ENCODE measurements at regions not wholly inside any gene's neighbourhood (a gene's known extent, or its start where the extent isn't known, plus 50 kb on each side); places are given as distances from the start of the nearest gene placed in this dataset.

DNA sequence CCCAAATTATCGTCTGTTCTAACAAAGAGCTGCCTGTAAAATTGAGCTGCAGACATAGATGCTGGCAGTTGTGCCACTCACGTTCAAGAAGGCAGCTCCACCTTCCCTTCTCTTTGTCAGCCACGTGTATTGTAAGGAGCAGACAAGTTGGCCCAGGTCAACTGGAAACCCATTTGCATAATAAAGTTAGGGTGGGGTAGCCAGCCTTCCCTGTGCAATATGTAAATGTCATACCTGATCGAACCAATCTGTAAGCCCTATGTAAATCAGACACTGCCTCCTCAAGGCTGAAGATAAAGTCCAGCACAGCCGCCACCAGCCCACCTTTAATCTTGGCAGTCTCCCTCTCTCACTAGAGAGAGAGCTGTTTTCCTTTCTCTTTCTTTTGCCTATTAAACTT lies 117.2 kb downstream of the TMEM144 start:
- H2AFZ ChIP-seq (ENCODE audit: control insufficient read depth, low read length) = peak overlapping the region; percentile 43
- no peaks in the 10 kb centered on the region for H3K27me3 ChIP-seq (ENCODE audit: control insufficient read depth, extremely low read depth, insufficient read depth, low read length)
- DNase-seq (ENCODE audit: low read depth, low spot score) (no peak), FAIRE-seq (no peak)
- H3K79me2 ChIP-seq (ENCODE audit: control insufficient read depth, insufficient read depth, low read length) = no peaks in the 10 kb centered on the region
- no peak overlapping the region for H3K27ac ChIP-seq (ENCODE audit: control insufficient read depth, insufficient read depth, low read length)
- H3K9me3 ChIP-seq (ENCODE audit: control insufficient read depth, low read depth, low read length) = no peaks in the 10 kb centered on the region
- no peak for TF ChIP-seq EZH2 (IDR thresholded peaks at IDR 0.05; ENCODE audit: low read length)
- TF ChIP-seq, protein P1, sequence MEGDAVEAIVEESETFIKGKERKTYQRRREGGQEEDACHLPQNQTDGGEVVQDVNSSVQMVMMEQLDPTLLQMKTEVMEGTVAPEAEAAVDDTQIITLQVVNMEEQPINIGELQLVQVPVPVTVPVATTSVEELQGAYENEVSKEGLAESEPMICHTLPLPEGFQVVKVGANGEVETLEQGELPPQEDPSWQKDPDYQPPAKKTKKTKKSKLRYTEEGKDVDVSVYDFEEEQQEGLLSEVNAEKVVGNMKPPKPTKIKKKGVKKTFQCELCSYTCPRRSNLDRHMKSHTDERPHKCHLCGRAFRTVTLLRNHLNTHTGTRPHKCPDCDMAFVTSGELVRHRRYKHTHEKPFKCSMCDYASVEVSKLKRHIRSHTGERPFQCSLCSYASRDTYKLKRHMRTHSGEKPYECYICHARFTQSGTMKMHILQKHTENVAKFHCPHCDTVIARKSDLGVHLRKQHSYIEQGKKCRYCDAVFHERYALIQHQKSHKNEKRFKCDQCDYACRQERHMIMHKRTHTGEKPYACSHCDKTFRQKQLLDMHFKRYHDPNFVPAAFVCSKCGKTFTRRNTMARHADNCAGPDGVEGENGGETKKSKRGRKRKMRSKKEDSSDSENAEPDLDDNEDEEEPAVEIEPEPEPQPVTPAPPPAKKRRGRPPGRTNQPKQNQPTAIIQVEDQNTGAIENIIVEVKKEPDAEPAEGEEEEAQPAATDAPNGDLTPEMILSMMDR (optimal IDR thresholded peaks at IDR 0.05 in 1 of 3, IDR thresholded peaks at IDR 0.05 in 1 of 3, conservative IDR thresholded peaks at IDR 0.05 in 1 of 3; ENCODE audit: extremely low read depth in 1 of 3, insufficient read depth in 2 of 3, low read length in 3 of 3) = no peak
- H3K36me3 ChIP-seq (ENCODE audit: control insufficient read depth in 2 of 2, extremely low read depth in 1 of 2, insufficient read depth in 2 of 2, low read length in 2 of 2) = no peaks in the 10 kb centered on the region
- no peaks in the 10 kb centered on the region for H3K9me1 ChIP-seq (ENCODE audit: control insufficient read depth, extremely low read depth, insufficient read depth, low read length)
- no peak overlapping the region for H3K4me3 ChIP-seq (ENCODE audit: control insufficient read depth in 2 of 3, extremely low read depth in 1 of 3, insufficient read depth in 2 of 3, low read depth in 1 of 3, low read length in 3 of 3)
- H3K4me1 ChIP-seq (ENCODE audit: control insufficient read depth, extremely low read depth, insufficient read depth, low read length) = peaks cover 4% of the 10 kb centered on the region
- H3K4me2 ChIP-seq (ENCODE audit: control insufficient read depth, extremely low read depth, insufficient read depth, low read depth, low read length) = peak overlapping the region; percentile 37
- H3K9ac ChIP-seq (ENCODE audit: control insufficient read depth, extremely low read depth, insufficient read depth, low read length) = no peak overlapping the region
- dilution Hi-C loops (cut with MboI; ENCODE audit: extremely low pct_ligation_motif_present, low sequenced_read_pairs) = no loop called here
- no peaks in the 10 kb centered on the region for H4K20me1 ChIP-seq (ENCODE audit: control insufficient read depth, extremely low read depth, insufficient read depth, low read length)

DNA sequence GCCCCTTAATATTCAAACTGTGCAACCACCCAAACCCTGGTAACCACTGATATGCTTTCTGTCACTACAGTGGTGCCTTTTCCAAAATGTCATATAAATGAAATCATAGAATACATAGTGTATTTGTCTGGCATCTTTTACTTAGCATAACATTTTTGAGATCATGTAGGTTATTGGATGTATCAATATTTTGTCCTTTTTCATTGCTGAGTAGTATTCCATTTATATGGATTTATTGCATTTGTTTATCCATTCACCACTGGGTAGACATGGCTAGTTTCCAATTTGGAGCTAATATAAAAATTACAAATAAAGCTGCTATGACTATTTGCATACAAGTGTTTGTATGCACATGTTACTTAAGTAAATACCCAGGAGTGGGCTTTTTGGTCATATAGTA lies 121.6 kb downstream of the TMEM144 start:
- FAIRE-seq (no peak), DNase-seq (ENCODE audit: low read depth, low spot score) (no peak)
- H2AFZ ChIP-seq (ENCODE audit: control insufficient read depth, low read length) = no peak overlapping the region
- H3K36me3 ChIP-seq (ENCODE audit: control insufficient read depth in 2 of 2, extremely low read depth in 1 of 2, insufficient read depth in 2 of 2, low read length in 2 of 2) = no peaks in the 10 kb centered on the region
- H3K79me2 ChIP-seq (ENCODE audit: control insufficient read depth, insufficient read depth, low read length) = no peaks in the 10 kb centered on the region
- H3K9me1 ChIP-seq (ENCODE audit: control insufficient read depth, extremely low read depth, insufficient read depth, low read length) = no peaks in the 10 kb centered on the region
- H3K4me3 ChIP-seq (ENCODE audit: control insufficient read depth in 2 of 3, extremely low read depth in 1 of 3, insufficient read depth in 2 of 3, low read depth in 1 of 3, low read length in 3 of 3) = no peak overlapping the region
- dilution Hi-C loops (cut with MboI; ENCODE audit: extremely low pct_ligation_motif_present, low sequenced_read_pairs) = no loop called here
- no peak overlapping the region for H3K4me2 ChIP-seq (ENCODE audit: control insufficient read depth, extremely low read depth, insufficient read depth, low read depth, low read length)
- H3K9me3 ChIP-seq (ENCODE audit: control insufficient read depth, low read depth, low read length) = no peaks in the 10 kb centered on the region
- no peak for TF ChIP-seq EZH2 (IDR thresholded peaks at IDR 0.05; ENCODE audit: low read length)
- TF ChIP-seq, protein P1 (optimal IDR thresholded peaks at IDR 0.05 in 1 of 3, IDR thresholded peaks at IDR 0.05 in 1 of 3, conservative IDR thresholded peaks at IDR 0.05 in 1 of 3; ENCODE audit: extremely low read depth in 1 of 3, insufficient read depth in 2 of 3, low read length in 3 of 3) = no peak
- no peak overlapping the region for H3K27ac ChIP-seq (ENCODE audit: control insufficient read depth, insufficient read depth, low read length)
- H3K27me3 ChIP-seq (ENCODE audit: control insufficient read depth, extremely low read depth, insufficient read depth, low read length) = no peaks in the 10 kb centered on the region
- H4K20me1 ChIP-seq (ENCODE audit: control insufficient read depth, extremely low read depth, insufficient read depth, low read length) = no peaks in the 10 kb centered on the region
- H3K9ac ChIP-seq (ENCODE audit: control insufficient read depth, extremely low read depth, insufficient read depth, low read length) = no peak overlapping the region
- peaks cover 4% of the 10 kb centered on the region for H3K4me1 ChIP-seq (ENCODE audit: control insufficient read depth, extremely low read depth, insufficient read depth, low read length)
